Fibroblast of lung (primary cell): ENCODE measurements at regions not wholly inside any gene's neighbourhood (a gene's known extent, or its start where the extent isn't known, plus 50 kb on each side); places are given as distances from the start of the nearest gene placed in this dataset.

ENCODE experiments used
- DNase-seq, 2 donors: peaks; one replicate each; pipeline versions ENCODE4 v3.0.0 to v3.0.0-alpha.2; 2010; ENCODE audit warnings: low read depth in 2 of 2
- H2AFZ ChIP-seq: 2 replicates; pipeline ENCODE4 v1.5.1; 2012; ENCODE audit warnings: low read length, control low read depth, inconsistent platforms
- H3K27ac ChIP-seq: 2 replicates; pipeline ENCODE4 v1.5.1; 2011; ENCODE audit warnings: low read length, control low read depth; ENCODE audit not compliant: insufficient read depth
- H3K27me3 ChIP-seq: 2 replicates; pipeline ENCODE4 v1.5.1; 2011; ENCODE audit warnings: mild to moderate bottlenecking, low read length; ENCODE audit not compliant: control insufficient read depth, insufficient read depth
- H3K36me3 ChIP-seq: 2 replicates; pipeline ENCODE4 v1.5.1; 2011; ENCODE audit warnings: low read length; ENCODE audit not compliant: control insufficient read depth, insufficient read depth
- H3K4me1 ChIP-seq: 2 replicates; pipeline ENCODE4 v1.5.1; 2011; ENCODE audit warnings: low read length; ENCODE audit not compliant: control insufficient read depth, insufficient read depth; ENCODE audit errors: extremely low read depth
- H3K4me2 ChIP-seq: 2 replicates; pipeline ENCODE4 v1.5.1; 2011; ENCODE audit warnings: low read length, control low read depth; ENCODE audit not compliant: insufficient read depth; ENCODE audit errors: extremely low read depth
- H3K4me3 ChIP-seq, 4 experiments: fragments of 200-600 bp in 1 of 4; sonication (generic) in 1 of 4; replicated peaks in 1 of 4; 2 replicates each; pipeline ENCODE4 v1.5.1; 2011 to 2016; ENCODE audit warnings: low read length in 4 of 4, low read depth in 3 of 4, mild to moderate bottlenecking in 3 of 4, control low read depth in 2 of 4, inconsistent platforms in 1 of 4, mixed read lengths in 1 of 4; ENCODE audit not compliant: insufficient read depth in 1 of 4; ENCODE audit errors: control extremely low read depth in 1 of 4
- H3K79me2 ChIP-seq: 2 replicates; pipeline ENCODE4 v1.5.1; 2012; ENCODE audit warnings: mild to moderate bottlenecking, low read length, inconsistent platforms; ENCODE audit not compliant: control insufficient read depth, insufficient read depth
- H3K9ac ChIP-seq: 2 replicates; pipeline ENCODE4 v1.5.1; 2011; ENCODE audit warnings: mild to moderate bottlenecking, low read length, control low read depth; ENCODE audit not compliant: insufficient read depth
- H3K9me3 ChIP-seq: 2 replicates; pipeline ENCODE4 v1.5.1; 2012; ENCODE audit warnings: low read depth, low read length; ENCODE audit not compliant: control insufficient read depth, insufficient read depth
- H4K20me1 ChIP-seq: 2 replicates; pipeline ENCODE4 v1.5.1; 2011; ENCODE audit warnings: low read length; ENCODE audit not compliant: control insufficient read depth, insufficient read depth; ENCODE audit errors: extremely low read depth
- EZH2 ChIP-seq: IDR thresholded peaks from 2 replicates; pipeline ENCODE4 v1.5.1; 2012; ENCODE audit warnings: low read length, control low read depth, mild to moderate bottlenecking; ENCODE audit errors: missing control alignments
- TF ChIP-seq, protein P1 (sequence below), 2 donors: IDR thresholded peaks in 1 of 2; conservative IDR thresholded peaks in 1 of 2; 1 replicate in 1 of 2; 2 replicates in 1 of 2; pipeline ENCODE4 v1.5.1; 2011 to 2012; ENCODE audit warnings: low read length in 2 of 2, control low read depth in 1 of 2, inconsistent platforms in 1 of 2, low read depth in 1 of 2, mild to moderate bottlenecking in 1 of 2

DNA sequence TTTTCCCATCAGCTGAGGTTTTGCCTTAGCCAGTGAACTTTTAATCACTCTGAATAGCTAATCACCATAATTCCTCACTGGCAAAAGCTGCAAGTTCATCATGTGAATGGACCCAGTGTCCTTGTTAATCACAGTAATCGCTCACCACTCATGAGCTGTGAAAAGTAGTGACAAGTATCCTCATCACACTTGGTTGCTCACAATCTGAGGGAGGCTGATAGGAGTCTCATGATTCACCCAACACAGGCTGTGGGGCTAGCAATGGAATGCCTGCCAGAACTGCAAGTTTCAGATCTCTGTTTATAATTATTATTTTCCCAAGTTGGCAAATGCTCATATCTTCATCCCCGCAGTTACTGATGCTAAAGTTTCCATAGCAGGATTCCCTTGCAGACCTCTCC lies 467.2 kb downstream of the KIF4B start:
- Histone ChIP-seq H3K79me2 (no peaks in the 10 kb centered on the region), H3K4me1 (no peaks in the 10 kb centered on the region), H3K9me3 (no peaks in the 10 kb centered on the region), H4K20me1 (no peaks in the 10 kb centered on the region), H3K27me3 (no peaks in the 10 kb centered on the region), H3K4me3 (no peak overlapping the region), H2AFZ (no peak overlapping the region), H3K4me2 (no peak overlapping the region), H3K9ac (no peak overlapping the region), H3K27ac (no peak overlapping the region), H3K36me3 (no peaks in the 10 kb centered on the region)
- no peak for DNase-seq
- no peak for TF ChIP-seq EZH2
- TF ChIP-seq, protein P1, sequence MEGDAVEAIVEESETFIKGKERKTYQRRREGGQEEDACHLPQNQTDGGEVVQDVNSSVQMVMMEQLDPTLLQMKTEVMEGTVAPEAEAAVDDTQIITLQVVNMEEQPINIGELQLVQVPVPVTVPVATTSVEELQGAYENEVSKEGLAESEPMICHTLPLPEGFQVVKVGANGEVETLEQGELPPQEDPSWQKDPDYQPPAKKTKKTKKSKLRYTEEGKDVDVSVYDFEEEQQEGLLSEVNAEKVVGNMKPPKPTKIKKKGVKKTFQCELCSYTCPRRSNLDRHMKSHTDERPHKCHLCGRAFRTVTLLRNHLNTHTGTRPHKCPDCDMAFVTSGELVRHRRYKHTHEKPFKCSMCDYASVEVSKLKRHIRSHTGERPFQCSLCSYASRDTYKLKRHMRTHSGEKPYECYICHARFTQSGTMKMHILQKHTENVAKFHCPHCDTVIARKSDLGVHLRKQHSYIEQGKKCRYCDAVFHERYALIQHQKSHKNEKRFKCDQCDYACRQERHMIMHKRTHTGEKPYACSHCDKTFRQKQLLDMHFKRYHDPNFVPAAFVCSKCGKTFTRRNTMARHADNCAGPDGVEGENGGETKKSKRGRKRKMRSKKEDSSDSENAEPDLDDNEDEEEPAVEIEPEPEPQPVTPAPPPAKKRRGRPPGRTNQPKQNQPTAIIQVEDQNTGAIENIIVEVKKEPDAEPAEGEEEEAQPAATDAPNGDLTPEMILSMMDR (conservative IDR thresholded peaks at IDR 0.05 in 1 of 2, IDR thresholded peaks at IDR 0.05 in 1 of 2; ENCODE audit: low read depth in 1 of 2, low read length in 2 of 2): no peak

- Histone ChIP-seq H3K27me3 (no peaks in the 10 kb centered on the region), H4K20me1 (no peaks in the 10 kb centered on the region), H3K4me2 (no peak overlapping the region), H3K4me3 (no peak overlapping the region), H3K36me3 (no peaks in the 10 kb centered on the region), H3K4me1 (no peaks in the 10 kb centered on the region), H3K79me2 (no peaks in the 10 kb centered on the region), H3K9ac (no peak overlapping the region), H3K9me3 (no peaks in the 10 kb centered on the region), H2AFZ (no peak overlapping the region), H3K27ac (no peak overlapping the region)
- DNase-seq: no peak
- no peak for TF ChIP-seq EZH2
- TF ChIP-seq, protein P1 (conservative IDR thresholded peaks at IDR 0.05 in 1 of 2, IDR thresholded peaks at IDR 0.05 in 1 of 2; ENCODE audit: low read depth in 1 of 2, low read length in 2 of 2): no peak
These were observed 467.6 kb downstream of the KIF4B start for GRCh38 chr5:155481182-155481581.

DNA sequence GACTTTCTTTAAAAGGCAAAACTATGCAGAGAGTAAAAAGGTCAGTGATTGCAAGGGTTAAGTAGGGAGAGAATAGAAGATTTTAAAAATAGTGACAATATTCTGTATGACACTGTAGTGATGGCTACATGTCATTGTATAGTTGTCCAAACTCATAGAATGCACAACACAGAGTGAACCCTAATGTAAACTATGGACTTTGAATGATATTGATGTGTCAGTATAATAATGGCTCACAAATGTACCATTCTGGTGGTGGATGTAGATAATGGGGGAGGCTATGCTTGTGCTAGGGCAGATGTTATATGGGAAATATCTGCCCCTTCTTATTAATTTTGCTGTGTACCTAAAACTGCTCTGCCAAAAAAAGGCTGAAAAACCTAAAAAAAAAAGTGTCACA lies 468.9 kb downstream of the KIF4B start:
- H2AFZ ChIP-seq: no peak overlapping the region
- no peak overlapping the region for H3K9ac ChIP-seq
- no peak overlapping the region for H3K27ac ChIP-seq
- no peak overlapping the region for H3K4me3 ChIP-seq
- TF ChIP-seq EZH2: no peak
- TF ChIP-seq, protein P1 (conservative IDR thresholded peaks at IDR 0.05 in 1 of 2, IDR thresholded peaks at IDR 0.05 in 1 of 2; ENCODE audit: low read depth in 1 of 2, low read length in 2 of 2): no peak
- DNase-seq: no peak
- H3K9me3 ChIP-seq: no peaks in the 10 kb centered on the region
- H3K36me3 ChIP-seq: no peaks in the 10 kb centered on the region
- H3K4me2 ChIP-seq: no peak overlapping the region
- H4K20me1 ChIP-seq: no peaks in the 10 kb centered on the region
- no peaks in the 10 kb centered on the region for H3K4me1 ChIP-seq
- H3K79me2 ChIP-seq: no peaks in the 10 kb centered on the region
- no peaks in the 10 kb centered on the region for H3K27me3 ChIP-seq
